ENCODE measurements at regions not wholly inside any gene's neighbourhood (a gene's known extent, or its start where the extent isn't known, plus 50 kb on each side); places are given as distances from the start of the nearest gene placed in this dataset.
"Not testable (repeated sequence)": the region's sequence is repeated elsewhere in the genome, so short reads cannot be mapped to it uniquely, and the experiment has no call there.

GRCh38 chr12:90456248-90456647 lies 498.7 kb downstream of the CCER1 start:
- DNase-seq (ENCODE audit: insufficient read length, low spot score) (no peak), FAIRE-seq (no peak)
- TF ChIP-seq POLR2A (IDR thresholded peaks at IDR 0.05; ENCODE audit: low read depth, low read length), result no peak

- DNase-seq (ENCODE audit: insufficient read length, low spot score), result no peak
- no peak for TF ChIP-seq POLR2A (IDR thresholded peaks at IDR 0.05; ENCODE audit: low read depth, low read length)
- no peak for FAIRE-seq
These were observed 499.2 kb downstream of the CCER1 start for GRCh38 chr12:90455756-90456155.

GRCh38 chr12:90449611-90450010 lies 505.4 kb downstream of the CCER1 start:
- FAIRE-seq (no peak), DNase-seq (ENCODE audit: insufficient read length, low spot score) (no peak)
- TF ChIP-seq POLR2A (IDR thresholded peaks at IDR 0.05; ENCODE audit: low read depth, low read length), result no peak

GRCh38 chr12:90443466-90443865 lies 511.5 kb downstream of the CCER1 start:
- not testable (repeated sequence) for FAIRE-seq

GRCh38 chr12:90441431-90441830 lies 513.5 kb downstream of the CCER1 start:
- FAIRE-seq (no peak), DNase-seq (ENCODE audit: insufficient read length, low spot score) (no peak)
- TF ChIP-seq POLR2A (IDR thresholded peaks at IDR 0.05; ENCODE audit: low read depth, low read length), result no peak

More at GRCh38 chr12:90443466-90443865, 511.5 kb downstream of the CCER1 start:
- DNase-seq (ENCODE audit: insufficient read length, low spot score), result not testable (repeated sequence)

- FAIRE-seq, result no peak
- TF ChIP-seq POLR2A (IDR thresholded peaks at IDR 0.05; ENCODE audit: low read depth, low read length), result no peak
These were observed 526.1 kb downstream of the CCER1 start for GRCh38 chr12:90428881-90429280.

GRCh38 chr12:90428465-90428864 lies 526.5 kb downstream of the CCER1 start:
- TF ChIP-seq POLR2A (IDR thresholded peaks at IDR 0.05; ENCODE audit: low read depth, low read length), result no peak
- no peak for DNase-seq (ENCODE audit: insufficient read length, low spot score)
- no peak for FAIRE-seq

More at GRCh38 chr12:90428881-90429280, 526.1 kb downstream of the CCER1 start:
- DNase-seq (ENCODE audit: insufficient read length, low spot score), result no peak

- no peak for TF ChIP-seq POLR2A (IDR thresholded peaks at IDR 0.05; ENCODE audit: low read depth, low read length)
- no peak for FAIRE-seq
- DNase-seq (ENCODE audit: insufficient read length, low spot score), result no peak
These were observed 531.0 kb downstream of the CCER1 start for GRCh38 chr12:90423965-90424364.

- TF ChIP-seq POLR2A (IDR thresholded peaks at IDR 0.05; ENCODE audit: low read depth, low read length), result no peak
- DNase-seq (ENCODE audit: insufficient read length, low spot score) (no peak), FAIRE-seq (no peak)
These were observed 544.0 kb downstream of the CCER1 start for GRCh38 chr12:90410962-90411361.

- DNase-seq (ENCODE audit: insufficient read length, low spot score), result no peak
- FAIRE-seq, result no peak
- no peak for TF ChIP-seq POLR2A (IDR thresholded peaks at IDR 0.05; ENCODE audit: low read depth, low read length)
These were observed 547.1 kb downstream of the CCER1 start for GRCh38 chr12:90407841-90408240.

GRCh38 chr12:90404071-90404470 lies 550.9 kb downstream of the CCER1 start:
- FAIRE-seq, result no peak
- DNase-seq (ENCODE audit: insufficient read length, low spot score), result no peak
- TF ChIP-seq POLR2A (IDR thresholded peaks at IDR 0.05; ENCODE audit: low read depth, low read length), result no peak

GRCh38 chr12:90401185-90401584 lies 553.8 kb downstream of the CCER1 start:
- FAIRE-seq (no peak), DNase-seq (ENCODE audit: insufficient read length, low spot score) (no peak)
- no peak for TF ChIP-seq POLR2A (IDR thresholded peaks at IDR 0.05; ENCODE audit: low read depth, low read length)

GRCh38 chr12:90399357-90399756 lies 555.6 kb downstream of the CCER1 start:
- TF ChIP-seq POLR2A (IDR thresholded peaks at IDR 0.05; ENCODE audit: low read depth, low read length), result no peak
- DNase-seq (ENCODE audit: insufficient read length, low spot score), result no peak
- no peak for FAIRE-seq

- DNase-seq (ENCODE audit: insufficient read length, low spot score), result no peak
- TF ChIP-seq POLR2A (IDR thresholded peaks at IDR 0.05; ENCODE audit: low read depth, low read length), result no peak
- no peak for FAIRE-seq
These were observed 556.6 kb downstream of the CCER1 start for GRCh38 chr12:90398285-90398836.

GRCh38 chr12:90396556-90396955 lies 558.4 kb downstream of the CCER1 start:
- no peak for FAIRE-seq
- DNase-seq (ENCODE audit: insufficient read length, low spot score), result no peak

GRCh38 chr12:90393652-90394051 lies 561.3 kb downstream of the CCER1 start:
- DNase-seq (ENCODE audit: insufficient read length, low spot score), result no peak
- no peak for FAIRE-seq
- TF ChIP-seq POLR2A (IDR thresholded peaks at IDR 0.05; ENCODE audit: low read depth, low read length), result no peak

More at GRCh38 chr12:90396556-90396955, 558.4 kb downstream of the CCER1 start:
- TF ChIP-seq POLR2A (IDR thresholded peaks at IDR 0.05; ENCODE audit: low read depth, low read length), result no peak
